Keratinocyte (primary cell): ENCODE measurements at regions not wholly inside any gene's neighbourhood (a gene's known extent, or its start where the extent isn't known, plus 50 kb on each side); places are given as distances from the start of the nearest gene placed in this dataset.
A peak's percentile ranks its signal among the peaks of the same experiment; 100 is the strongest.

Experiments
- DNase-seq: peaks from one replicate; pipeline ENCODE4 v3.0.0-alpha.2; 2011; ENCODE audit warnings: low read depth, missing footprints, low spot score
- FAIRE-seq: peaks from 2 replicates; lab custom pipeline; 2011; peaks lifted over from hg19 to GRCh38; lab: Jason Lieb, UNC
- H2AFZ ChIP-seq: 2 replicates; pipeline ENCODE4 v1.6.0; 2012; ENCODE audit warnings: low read length, control low read depth, inconsistent platforms; ENCODE audit not compliant: control insufficient read depth
- H3K27ac ChIP-seq: 2 replicates; pipeline ENCODE4 v1.5.1; 2011; ENCODE audit warnings: low read length; ENCODE audit not compliant: control insufficient read depth, insufficient read depth
- H3K27me3 ChIP-seq: 3 replicates; pipeline ENCODE4 v1.6.0; 2011; ENCODE audit warnings: low read length; ENCODE audit not compliant: control insufficient read depth, insufficient read depth; ENCODE audit errors: extremely low read depth
- H3K36me3 ChIP-seq, 2 experiments: 2 replicates in 1 of 2; 3 replicates in 1 of 2; pipeline ENCODE4 v1.5.1; 2011; ENCODE audit warnings: low read length in 2 of 2, mild to moderate bottlenecking in 1 of 2; ENCODE audit not compliant: control insufficient read depth in 2 of 2, insufficient read depth in 2 of 2; ENCODE audit errors: extremely low read depth in 1 of 2
- H3K4me1 ChIP-seq: 3 replicates; pipeline ENCODE4 v1.5.1; 2011; ENCODE audit warnings: low read length; ENCODE audit not compliant: control insufficient read depth, insufficient read depth; ENCODE audit errors: extremely low read depth
- H3K4me2 ChIP-seq: 3 replicates; pipeline ENCODE4 v1.6.0; 2011; ENCODE audit warnings: low read depth, low read length; ENCODE audit not compliant: control insufficient read depth, insufficient read depth; ENCODE audit errors: extremely low read depth
- H3K4me3 ChIP-seq, 3 experiments: fragments of 200-600 bp in 1 of 3; sonication (generic) in 1 of 3; 2 replicates in 2 of 3; 3 replicates in 1 of 3; pipeline ENCODE4 v1.5.1; 2011 to 2016; ENCODE audit warnings: low read length in 3 of 3, mild to moderate bottlenecking in 3 of 3, control low read depth in 2 of 3, inconsistent platforms in 1 of 3, low read depth in 1 of 3, mixed read lengths in 1 of 3, mixed run types in 1 of 3, moderate library complexity in 1 of 3; ENCODE audit not compliant: control insufficient read depth in 2 of 3, insufficient read depth in 2 of 3; ENCODE audit errors: extremely low read depth in 1 of 3
- H3K79me2 ChIP-seq: 2 replicates; pipeline ENCODE4 v1.6.0; 2012; ENCODE audit warnings: low read length; ENCODE audit not compliant: control insufficient read depth, insufficient read depth
- H3K9ac ChIP-seq: 3 replicates; pipeline ENCODE4 v1.6.0; 2011; ENCODE audit warnings: low read length; ENCODE audit not compliant: control insufficient read depth, insufficient read depth; ENCODE audit errors: extremely low read depth
- H3K9me1 ChIP-seq: 3 replicates; pipeline ENCODE4 v1.6.0; 2011; ENCODE audit warnings: low read length; ENCODE audit not compliant: control insufficient read depth, insufficient read depth; ENCODE audit errors: extremely low read depth
- H3K9me3 ChIP-seq: 2 replicates; pipeline ENCODE4 v1.5.1; 2012; ENCODE audit warnings: low read depth, low read length; ENCODE audit not compliant: control insufficient read depth
- H4K20me1 ChIP-seq: 3 replicates; pipeline ENCODE4 v1.6.0; 2011; ENCODE audit warnings: low read length; ENCODE audit not compliant: control insufficient read depth, insufficient read depth; ENCODE audit errors: extremely low read depth
- EZH2 ChIP-seq: IDR thresholded peaks from one replicate; pipeline ENCODE4 v1.6.1; 2012; ENCODE audit warnings: inconsistent platforms, mild to moderate bottlenecking, low read length, moderate library complexity
- dilution Hi-C: fragments of 300-500 bp; cut with MboI; formaldehyde crosslinking; loops from one replicate; pipeline ENCODE4 v1.7.0; 2020; ENCODE audit warnings: low sequenced_read_pairs; ENCODE audit not compliant: extremely low pct_ligation_motif_present
- TF ChIP-seq, protein P1 (sequence below), 3 experiments: IDR thresholded peaks in 1 of 3; conservative IDR thresholded peaks in 1 of 3; optimal IDR thresholded peaks in 1 of 3; 2 replicates in 2 of 3; 3 replicates in 1 of 3; pipeline versions ENCODE3 to v1.5.1; 2011; ENCODE audit warnings: low read length in 3 of 3, mild to moderate bottlenecking in 3 of 3, moderate library complexity in 2 of 3, control low read depth in 1 of 3, inconsistent platforms in 1 of 3; ENCODE audit not compliant: insufficient read depth in 2 of 3; ENCODE audit errors: extremely low read depth in 1 of 3

DNA sequence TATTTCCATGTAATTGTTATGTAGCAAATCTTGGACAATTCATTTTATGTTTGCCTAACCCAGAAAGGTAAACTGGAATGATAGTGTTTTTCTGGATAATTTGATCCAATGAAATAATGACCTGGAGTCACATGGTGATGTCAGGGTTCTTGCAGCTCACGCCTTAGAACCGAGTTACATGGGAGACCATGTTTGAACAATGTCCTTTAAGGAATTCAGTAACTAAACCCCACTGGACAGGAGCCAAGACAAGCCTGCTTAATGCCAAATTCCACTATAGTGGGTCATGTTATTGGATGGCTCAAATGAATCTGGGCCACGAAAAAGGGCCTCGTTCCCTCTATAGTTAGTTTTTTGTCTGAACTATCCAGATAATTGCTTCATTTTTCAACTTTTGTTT lies 255.8 kb upstream of the HMGA2 start:
- no peak overlapping the region for H3K4me3 ChIP-seq
- no peaks in the 10 kb centered on the region for H3K36me3 ChIP-seq
- FAIRE-seq (peak; percentile 26), DNase-seq (no peak)
- H3K9me3 ChIP-seq = no peaks in the 10 kb centered on the region
- dilution Hi-C loops = no loop called here
- no peaks in the 10 kb centered on the region for H3K79me2 ChIP-seq
- H3K9ac ChIP-seq = no peak overlapping the region
- H3K27ac ChIP-seq = no peak overlapping the region
- no peak overlapping the region for H3K4me2 ChIP-seq
- no peaks in the 10 kb centered on the region for H3K9me1 ChIP-seq
- H4K20me1 ChIP-seq = no peaks in the 10 kb centered on the region
- H3K4me1 ChIP-seq = peaks cover 21% of the 10 kb centered on the region
- H2AFZ ChIP-seq = no peak overlapping the region
- TF ChIP-seq, protein P1, sequence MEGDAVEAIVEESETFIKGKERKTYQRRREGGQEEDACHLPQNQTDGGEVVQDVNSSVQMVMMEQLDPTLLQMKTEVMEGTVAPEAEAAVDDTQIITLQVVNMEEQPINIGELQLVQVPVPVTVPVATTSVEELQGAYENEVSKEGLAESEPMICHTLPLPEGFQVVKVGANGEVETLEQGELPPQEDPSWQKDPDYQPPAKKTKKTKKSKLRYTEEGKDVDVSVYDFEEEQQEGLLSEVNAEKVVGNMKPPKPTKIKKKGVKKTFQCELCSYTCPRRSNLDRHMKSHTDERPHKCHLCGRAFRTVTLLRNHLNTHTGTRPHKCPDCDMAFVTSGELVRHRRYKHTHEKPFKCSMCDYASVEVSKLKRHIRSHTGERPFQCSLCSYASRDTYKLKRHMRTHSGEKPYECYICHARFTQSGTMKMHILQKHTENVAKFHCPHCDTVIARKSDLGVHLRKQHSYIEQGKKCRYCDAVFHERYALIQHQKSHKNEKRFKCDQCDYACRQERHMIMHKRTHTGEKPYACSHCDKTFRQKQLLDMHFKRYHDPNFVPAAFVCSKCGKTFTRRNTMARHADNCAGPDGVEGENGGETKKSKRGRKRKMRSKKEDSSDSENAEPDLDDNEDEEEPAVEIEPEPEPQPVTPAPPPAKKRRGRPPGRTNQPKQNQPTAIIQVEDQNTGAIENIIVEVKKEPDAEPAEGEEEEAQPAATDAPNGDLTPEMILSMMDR (optimal IDR thresholded peaks at IDR 0.05 in 1 of 3, IDR thresholded peaks at IDR 0.05 in 1 of 3, conservative IDR thresholded peaks at IDR 0.05 in 1 of 3; ENCODE audit: extremely low read depth in 1 of 3, insufficient read depth in 2 of 3, low read length in 3 of 3) = no peak
- no peak for TF ChIP-seq EZH2
- H3K27me3 ChIP-seq = no peaks in the 10 kb centered on the region

DNA sequence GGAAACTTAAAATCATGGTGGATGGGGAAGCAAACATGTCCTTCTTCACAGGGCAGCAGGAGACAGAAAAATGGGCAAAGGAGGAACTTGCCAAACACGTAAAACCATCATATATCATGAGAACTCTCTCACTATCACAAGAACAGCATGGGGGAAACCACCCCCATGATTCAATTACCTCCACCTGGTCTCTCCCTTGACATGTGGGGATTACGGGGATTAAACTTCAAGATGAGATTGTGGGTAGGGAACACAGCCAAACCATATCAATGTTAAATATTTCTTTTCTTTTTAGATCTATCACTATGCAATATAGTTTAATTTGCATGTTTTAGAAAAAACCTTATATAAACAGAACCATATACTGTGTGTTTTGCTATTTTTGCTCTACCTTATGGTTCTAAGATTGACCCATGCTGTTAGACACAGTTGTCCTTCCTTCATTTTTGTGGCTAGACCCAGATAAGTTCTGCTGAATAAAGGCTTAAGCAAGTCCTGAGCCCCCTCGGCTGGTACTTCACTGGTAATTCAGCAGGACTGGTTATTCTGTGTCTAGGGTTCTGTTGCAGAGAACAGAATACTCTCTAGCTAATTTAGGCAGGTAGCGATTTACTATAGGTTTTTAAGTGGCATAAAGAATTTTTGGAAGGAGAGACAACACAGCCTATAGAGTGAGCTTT lies 253.7 kb upstream of the HMGA2 start:
- dilution Hi-C loops = no loop called here
- Histone ChIP-seq H3K4me1 (peaks cover 17% of the 10 kb centered on the region), H3K79me2 (no peaks in the 10 kb centered on the region), H3K4me3 (no peak overlapping the region), H3K9me1 (no peaks in the 10 kb centered on the region), H3K9me3 (no peaks in the 10 kb centered on the region), H2AFZ (no peak overlapping the region), H3K36me3 (no peaks in the 10 kb centered on the region), H3K4me2 (no peak overlapping the region), H3K27ac (no peak overlapping the region), H3K27me3 (no peaks in the 10 kb centered on the region), H3K9ac (no peak overlapping the region), H4K20me1 (no peaks in the 10 kb centered on the region)
- DNase-seq = no peak
- TF ChIP-seq, protein P1 (optimal IDR thresholded peaks at IDR 0.05 in 1 of 3, IDR thresholded peaks at IDR 0.05 in 1 of 3, conservative IDR thresholded peaks at IDR 0.05 in 1 of 3; ENCODE audit: extremely low read depth in 1 of 3, insufficient read depth in 2 of 3, low read length in 3 of 3) = no peak
- TF ChIP-seq EZH2 = no peak
- no peak for FAIRE-seq
